ENCODE measurements at regions not wholly inside any gene's neighbourhood (a gene's known extent, or its start where the extent isn't known, plus 50 kb on each side); places are given as distances from the start of the nearest gene placed in this dataset.

DNA sequence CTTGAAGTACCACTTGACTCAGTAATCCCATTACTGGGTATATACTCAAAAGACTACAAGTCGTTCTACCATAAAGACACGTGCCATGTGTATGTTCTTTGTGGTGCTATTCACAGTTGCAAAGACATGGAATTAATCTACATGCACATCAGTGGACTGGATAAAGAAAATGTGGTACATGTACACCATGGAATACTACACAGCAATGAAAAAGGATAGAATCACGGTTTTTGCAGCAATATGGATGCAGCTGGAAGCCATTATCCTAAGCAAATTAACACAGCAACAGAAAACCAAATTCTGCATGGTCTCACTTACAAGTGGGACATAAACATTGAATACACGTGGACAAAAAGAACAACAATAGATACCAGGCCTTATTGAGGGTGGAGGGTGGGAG lies 583.4 kb upstream of the CELF2 start:
- Histone ChIP-seq H3K27ac (no peak overlapping the region), H3K4me1 (no peaks in the 10 kb centered on the region), H3K4me3 (no peak overlapping the region), H3K9me3 (no peaks in the 10 kb centered on the region), H3K27me3 (no peaks in the 10 kb centered on the region), H3K36me3 (no peaks in the 10 kb centered on the region)
- intact Hi-C loops (cut with DNase I): no loop called here
- TF ChIP-seq POLR2A (IDR thresholded peaks at IDR 0.05) (no peak), POLR2AphosphoS5 (IDR thresholded peaks at IDR 0.05; ENCODE audit: insufficient read depth in 1 of 2, low read depth in 1 of 2) (no peak)
- TF ChIP-seq, protein P1, sequence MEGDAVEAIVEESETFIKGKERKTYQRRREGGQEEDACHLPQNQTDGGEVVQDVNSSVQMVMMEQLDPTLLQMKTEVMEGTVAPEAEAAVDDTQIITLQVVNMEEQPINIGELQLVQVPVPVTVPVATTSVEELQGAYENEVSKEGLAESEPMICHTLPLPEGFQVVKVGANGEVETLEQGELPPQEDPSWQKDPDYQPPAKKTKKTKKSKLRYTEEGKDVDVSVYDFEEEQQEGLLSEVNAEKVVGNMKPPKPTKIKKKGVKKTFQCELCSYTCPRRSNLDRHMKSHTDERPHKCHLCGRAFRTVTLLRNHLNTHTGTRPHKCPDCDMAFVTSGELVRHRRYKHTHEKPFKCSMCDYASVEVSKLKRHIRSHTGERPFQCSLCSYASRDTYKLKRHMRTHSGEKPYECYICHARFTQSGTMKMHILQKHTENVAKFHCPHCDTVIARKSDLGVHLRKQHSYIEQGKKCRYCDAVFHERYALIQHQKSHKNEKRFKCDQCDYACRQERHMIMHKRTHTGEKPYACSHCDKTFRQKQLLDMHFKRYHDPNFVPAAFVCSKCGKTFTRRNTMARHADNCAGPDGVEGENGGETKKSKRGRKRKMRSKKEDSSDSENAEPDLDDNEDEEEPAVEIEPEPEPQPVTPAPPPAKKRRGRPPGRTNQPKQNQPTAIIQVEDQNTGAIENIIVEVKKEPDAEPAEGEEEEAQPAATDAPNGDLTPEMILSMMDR (IDR thresholded peaks at IDR 0.05): no peak
- DNase-seq (ENCODE audit: extremely low spot score in 2 of 2): no peak

DNA sequence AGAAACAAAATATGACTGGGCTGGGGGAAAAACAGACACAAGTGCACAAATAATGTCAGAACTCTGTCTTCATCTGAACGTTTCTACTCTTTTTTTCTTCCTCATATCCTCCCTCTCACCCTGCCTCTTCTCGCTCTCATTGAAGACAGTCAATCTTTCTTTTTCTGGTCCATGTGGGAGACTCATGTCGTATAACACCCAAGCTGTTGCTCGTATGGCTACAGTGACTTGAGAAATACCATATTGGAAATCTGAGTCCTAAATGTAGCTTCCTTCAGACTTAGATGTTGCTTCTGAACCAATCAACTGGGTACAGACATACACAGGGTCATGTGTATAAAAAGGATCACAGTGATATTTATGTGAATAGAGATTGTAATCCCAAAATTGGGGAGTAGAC lies 579.8 kb upstream of the CELF2 start:
- intact Hi-C loops (cut with DNase I): no loop called here
- no peak overlapping the region for H3K27ac ChIP-seq
- H3K4me1 ChIP-seq: no peaks in the 10 kb centered on the region
- no peak for TF ChIP-seq POLR2A (IDR thresholded peaks at IDR 0.05)
- TF ChIP-seq POLR2AphosphoS5 (IDR thresholded peaks at IDR 0.05; ENCODE audit: insufficient read depth in 1 of 2, low read depth in 1 of 2): no peak
- TF ChIP-seq, protein P1 (IDR thresholded peaks at IDR 0.05): no peak
- H3K4me3 ChIP-seq: no peak overlapping the region
- H3K27me3 ChIP-seq: no peaks in the 10 kb centered on the region
- DNase-seq (ENCODE audit: extremely low spot score in 2 of 2): no peak
- H3K36me3 ChIP-seq: no peaks in the 10 kb centered on the region
- no peaks in the 10 kb centered on the region for H3K9me3 ChIP-seq

DNA sequence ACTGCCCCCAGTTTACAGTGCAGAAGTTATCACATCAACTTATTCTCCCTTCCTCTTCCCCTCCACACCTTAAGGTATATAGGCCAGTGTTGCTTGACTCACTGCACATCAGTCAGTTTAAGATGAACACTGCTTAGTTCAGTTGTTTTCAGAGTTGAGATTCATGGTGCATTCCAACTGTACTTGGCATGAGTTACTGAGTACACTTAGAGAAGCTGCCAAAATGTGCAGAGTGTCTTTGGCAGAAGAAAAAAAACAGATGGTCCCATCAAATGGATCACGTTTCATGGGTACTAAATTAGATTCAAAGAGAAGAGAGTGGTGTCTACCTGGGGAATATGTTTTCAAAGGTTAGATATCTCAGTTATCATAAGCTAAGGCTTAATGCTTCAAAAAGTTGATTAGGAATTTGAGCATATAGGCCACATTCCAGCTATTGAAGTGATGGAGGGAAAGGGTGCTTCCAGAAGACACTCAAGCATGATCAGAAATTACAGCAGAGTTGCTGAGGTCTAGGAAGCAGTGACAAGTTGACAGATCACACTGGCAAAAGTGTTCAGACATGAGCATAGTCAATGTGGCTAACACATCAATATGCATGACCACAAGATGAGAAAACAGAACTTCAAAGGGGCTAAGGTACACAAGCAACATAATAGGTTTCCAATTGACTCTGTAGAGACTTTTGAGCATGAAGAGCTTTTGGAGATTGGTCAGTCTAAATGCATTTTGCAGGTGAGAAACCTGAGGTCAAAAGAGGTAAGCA lies 579.2 kb upstream of the CELF2 start:
- no peaks in the 10 kb centered on the region for H3K4me1 ChIP-seq
- no peak for DNase-seq (ENCODE audit: extremely low spot score in 2 of 2)
- H3K27ac ChIP-seq: no peak overlapping the region
- no peaks in the 10 kb centered on the region for H3K27me3 ChIP-seq
- no peaks in the 10 kb centered on the region for H3K36me3 ChIP-seq
- intact Hi-C loops (cut with DNase I): no loop called here
- H3K4me3 ChIP-seq: no peak overlapping the region
- H3K9me3 ChIP-seq: no peaks in the 10 kb centered on the region
- TF ChIP-seq POLR2AphosphoS5 (IDR thresholded peaks at IDR 0.05; ENCODE audit: insufficient read depth in 1 of 2, low read depth in 1 of 2): no peak
- TF ChIP-seq, protein P1 (IDR thresholded peaks at IDR 0.05): no peak
- TF ChIP-seq POLR2A (IDR thresholded peaks at IDR 0.05): no peak

DNA sequence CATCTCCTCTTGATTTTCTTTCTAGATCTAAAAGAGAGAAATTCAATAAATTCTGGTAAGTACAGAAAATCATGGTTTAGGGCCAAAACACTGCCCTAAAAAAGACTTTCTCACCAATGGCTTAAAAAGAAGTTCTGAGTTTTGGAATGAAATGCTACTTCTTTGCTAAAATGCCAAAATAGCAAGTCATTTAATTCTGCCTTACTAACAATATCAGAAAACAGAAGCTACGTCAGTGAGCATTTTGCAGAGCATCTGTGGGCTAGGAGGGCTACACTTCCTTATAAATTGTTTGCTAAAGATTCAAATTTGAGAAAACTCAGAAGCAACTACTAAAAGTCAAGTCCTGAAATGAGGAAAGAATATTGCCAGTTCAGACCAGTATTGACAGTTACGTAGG lies 560.8 kb upstream of the CELF2 start:
- Histone ChIP-seq H3K27ac (no peak overlapping the region), H3K27me3 (no peaks in the 10 kb centered on the region), H3K9me3 (no peaks in the 10 kb centered on the region), H3K4me3 (no peak overlapping the region), H3K4me1 (no peaks in the 10 kb centered on the region), H3K36me3 (no peaks in the 10 kb centered on the region)
- DNase-seq (ENCODE audit: extremely low spot score in 2 of 2): no peak
- TF ChIP-seq POLR2AphosphoS5 (IDR thresholded peaks at IDR 0.05; ENCODE audit: insufficient read depth in 1 of 2, low read depth in 1 of 2) (no peak), POLR2A (IDR thresholded peaks at IDR 0.05) (no peak)
- TF ChIP-seq, protein P1 (IDR thresholded peaks at IDR 0.05): no peak
- intact Hi-C loops (cut with DNase I): no loop called here

DNA sequence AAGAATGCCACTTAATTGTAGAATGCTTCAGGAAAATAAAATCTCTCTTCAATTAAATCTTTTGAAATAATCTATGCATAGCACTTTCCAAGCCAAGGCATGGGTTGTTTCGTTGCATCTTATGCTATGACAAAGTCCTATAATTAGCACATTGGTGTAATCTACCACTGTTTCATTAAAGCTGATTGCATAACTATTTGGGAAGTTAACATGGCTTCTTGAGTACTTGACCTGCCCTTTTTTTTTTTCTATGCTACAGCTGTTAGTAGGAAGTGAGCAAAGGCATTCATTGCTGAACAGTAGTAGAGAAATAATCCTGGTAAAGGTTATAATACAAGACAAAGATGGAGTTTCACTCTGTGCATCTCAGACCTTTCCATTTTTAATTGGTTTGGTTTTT lies 557.2 kb upstream of the CELF2 start:
- no peak overlapping the region for H3K4me3 ChIP-seq
- TF ChIP-seq POLR2AphosphoS5 (IDR thresholded peaks at IDR 0.05; ENCODE audit: insufficient read depth in 1 of 2, low read depth in 1 of 2): no peak
- TF ChIP-seq, protein P1 (IDR thresholded peaks at IDR 0.05): no peak
- TF ChIP-seq POLR2A (IDR thresholded peaks at IDR 0.05): no peak
- DNase-seq (ENCODE audit: extremely low spot score in 2 of 2): no peak
- H3K27ac ChIP-seq: no peak overlapping the region
- H3K27me3 ChIP-seq: no peaks in the 10 kb centered on the region
- intact Hi-C loops (cut with DNase I): no loop called here
- H3K4me1 ChIP-seq: no peaks in the 10 kb centered on the region
- no peaks in the 10 kb centered on the region for H3K9me3 ChIP-seq
- H3K36me3 ChIP-seq: no peaks in the 10 kb centered on the region
